ENCODE measurements at regions not wholly inside any gene's neighbourhood (a gene's known extent, or its start where the extent isn't known, plus 50 kb on each side); places are given as distances from the start of the nearest gene placed in this dataset.

GRCh38 chr9:103323699-103324098 lies 328.6 kb downstream of the CYLC2 start:
- DNase-seq (ENCODE audit: low read depth in 1 of 2, low spot score in 2 of 2) (no peak), FAIRE-seq (no peak)
- H3K23me2 ChIP-seq (ENCODE audit: low read depth, low read length) = no peaks in the 10 kb centered on the region
- H2BK120ac ChIP-seq (replicated peaks; ENCODE audit: low read depth, low read length) = no peak overlapping the region
- no peaks in the 10 kb centered on the region for H3K79me1 ChIP-seq (ENCODE audit: low read depth, low read length)
- no peak overlapping the region for H3K4ac ChIP-seq (replicated peaks; ENCODE audit: insufficient read length, low read depth, low read length)
- H4K20me1 ChIP-seq (replicated peaks in 1 of 2; ENCODE audit: control insufficient read depth in 1 of 2, insufficient read depth in 2 of 2, low read length in 2 of 2) = no peaks in the 10 kb centered on the region
- H2BK5ac ChIP-seq (ENCODE audit: low read depth, low read length) = no peak overlapping the region
- H2BK15ac ChIP-seq (ENCODE audit: low read length) = no peak overlapping the region
- H2AFZ ChIP-seq (ENCODE audit: low read length) = no peak overlapping the region
- no peak overlapping the region for H3K18ac ChIP-seq (ENCODE audit: extremely low read depth, low read length)
- 100% methylated on average over 1 of the region's 1 CpG; no CpG with 5 or more reads in 1 of the 2 experiments for WGBS, 2 experiments (ENCODE audit: extremely low coverage in 1 of 2, insufficient coverage in 1 of 2, insufficient read length in 1 of 2, insufficient replicate concordance in 2 of 2, low coverage in 1 of 2, low lambda C conversion rate in 2 of 2, missing lambda C conversion rate in 1 of 2)
- no peak overlapping the region for H3K4me3 ChIP-seq (ENCODE audit: extremely low read depth in 1 of 4, insufficient read depth in 2 of 4, low read depth in 3 of 4, low read length in 4 of 4)
- H3K4me2 ChIP-seq (ENCODE audit: insufficient read depth in 1 of 2, low read depth in 2 of 2, low read length in 2 of 2) = no peak overlapping the region
- H3K56ac ChIP-seq (replicated peaks; ENCODE audit: insufficient read length, low read depth, low read length) = no peak overlapping the region
- CTCF ChIA-PET (ENCODE audit: partially characterized antibody) = no interaction called here
- no peak overlapping the region for H3K23ac ChIP-seq (ENCODE audit: insufficient read length)
- POLR2A ChIA-PET (ENCODE audit: partially characterized antibody) = no interaction called here
- H3K27ac ChIP-seq (ENCODE audit: low read depth, low read length) = no peak overlapping the region
- no peak overlapping the region for H2BK20ac ChIP-seq (ENCODE audit: low read length)
- H4K8ac ChIP-seq (ENCODE audit: extremely low read depth, insufficient read depth, low read length) = no peak overlapping the region
- no peak overlapping the region for H3K9ac ChIP-seq (replicated peaks in 1 of 4; ENCODE audit: extremely low read depth in 1 of 4, low read depth in 3 of 4, low read length in 3 of 4)
- no peak overlapping the region for H3K14ac ChIP-seq (ENCODE audit: insufficient read length)
- no peaks in the 10 kb centered on the region for H3K27me3 ChIP-seq (replicated peaks in 1 of 4; ENCODE audit: control insufficient read depth in 3 of 4, extremely low read depth in 1 of 4, insufficient read depth in 3 of 4, low read length in 3 of 4)
- no peak overlapping the region for H4K5ac ChIP-seq (ENCODE audit: insufficient read length, low read depth, low read length)
- no peak overlapping the region for H2AK5ac ChIP-seq (ENCODE audit: low read depth, low read length)
- no peaks in the 10 kb centered on the region for H3K4me1 ChIP-seq (replicated peaks in 1 of 4; ENCODE audit: control insufficient read depth in 3 of 4, insufficient read depth in 4 of 4, low read length in 3 of 4)
- no peak overlapping the region for H4K91ac ChIP-seq (replicated peaks; ENCODE audit: insufficient read length, low read length)
- no peak overlapping the region for H2BK12ac ChIP-seq (ENCODE audit: low read depth, low read length)
- H3K9me3 ChIP-seq (ENCODE audit: insufficient read depth in 2 of 2, low read depth in 1 of 2, low read length in 1 of 2) = no peaks in the 10 kb centered on the region
- no peaks in the 10 kb centered on the region for H3K36me3 ChIP-seq (ENCODE audit: control insufficient read depth in 2 of 4, insufficient read depth in 4 of 4, low read length in 3 of 4)
- H3K79me2 ChIP-seq (ENCODE audit: control insufficient read depth in 1 of 2, insufficient read depth in 2 of 2, low read length in 2 of 2) = no peaks in the 10 kb centered on the region
- TF ChIP-seq NANOG (IDR thresholded peaks at IDR 0.05; ENCODE audit: insufficient read depth, low read depth, low read length, poor library complexity, severe bottlenecking) = no peak
- TF ChIP-seq KDM4A (IDR thresholded peaks at IDR 0.05; ENCODE audit: low read depth, low read length, severe bottlenecking) = no peak
- TF ChIP-seq FOSL1 (IDR thresholded peaks at IDR 0.05; ENCODE audit: insufficient read depth, low read depth, low read length) = no peak
